Neural progenitor cell (in vitro differentiated cells): ENCODE measurements at regions not wholly inside any gene's neighbourhood (a gene's known extent, or its start where the extent isn't known, plus 50 kb on each side); places are given as distances from the start of the nearest gene placed in this dataset.
"Not testable (repeated sequence)": the region's sequence is repeated elsewhere in the genome, so short reads cannot be mapped to it uniquely, and the experiment has no call there.

Experiments used
- DNase-seq: peaks from one replicate; pipeline ENCODE4 v3.0.0-alpha.2; 2016; ENCODE audit warnings: low spot score
- H2AFZ ChIP-seq: fragments of 200-600 bp; sonication (generic); replicated peaks from 2 replicates; pipeline ENCODE4 v1.6.1; 2016; ENCODE audit warnings: antibody characterized with exemption
- H3F3A ChIP-seq: fragments of 200-600 bp; sonication (generic); 2 replicates; pipeline ENCODE4 v1.6.1; 2016; ENCODE audit warnings: antibody characterized with exemption, low read depth
- H3K27ac ChIP-seq: fragments of 200-600 bp; sonication (generic); 2 replicates; pipeline ENCODE4 v1.5.1; 2016; ENCODE audit warnings: mild to moderate bottlenecking
- H3K27me3 ChIP-seq: fragments of 200-600 bp; sonication (generic); 2 replicates; pipeline ENCODE4 v1.6.1; 2016; ENCODE audit warnings: mild to moderate bottlenecking, moderate library complexity
- H3K36me3 ChIP-seq: fragments of 200-600 bp; sonication (generic); 2 replicates; pipeline ENCODE4 v1.5.1; 2016
- H3K4me1 ChIP-seq: fragments of 200-600 bp; sonication (generic); 2 replicates; pipeline ENCODE4 v1.6.1; 2016; ENCODE audit warnings: mixed run types
- H3K4me2 ChIP-seq: fragments of 200-600 bp; sonication (generic); 2 replicates; pipeline ENCODE4 v1.6.1; 2016
- H3K4me3 ChIP-seq: fragments of 200-600 bp; sonication (generic); 2 replicates; pipeline ENCODE4 v1.5.1; 2016
- H3K79me2 ChIP-seq: fragments of 200-600 bp; sonication (generic); 2 replicates; pipeline ENCODE4 v1.6.1; 2016; ENCODE audit warnings: low read depth
- H3K9ac ChIP-seq: fragments of 200-600 bp; sonication (generic); 2 replicates; pipeline ENCODE4 v1.6.1; 2016
- H3K9me3 ChIP-seq: fragments of 200-600 bp; sonication (generic); 2 replicates; pipeline ENCODE4 v1.5.1; 2016; ENCODE audit warnings: low read depth
- H4K20me1 ChIP-seq: fragments of 200-600 bp; sonication (generic); 2 replicates; pipeline ENCODE4 v1.6.1; 2016; ENCODE audit warnings: low read depth
- H3K27ac Mint-ChIP-seq: 3 replicates; pipeline ENCODE4 v1.8.0; 2021; ENCODE audit warnings: mixed read lengths
- H3K27me3 Mint-ChIP-seq: 2 replicates; pipeline ENCODE4 v1.8.0; 2022; ENCODE audit warnings: low read depth, mild to moderate bottlenecking, inconsistent platforms, moderate library complexity, mixed read lengths; ENCODE audit not compliant: insufficient read depth
- H3K36me3 Mint-ChIP-seq: 3 replicates; pipeline ENCODE4 v1.8.0; 2021; ENCODE audit warnings: mixed read lengths
- H3K4me1 Mint-ChIP-seq: 3 replicates; pipeline ENCODE4 v1.8.0; 2021; ENCODE audit warnings: mixed read lengths
- H3K4me3 Mint-ChIP-seq: 3 replicates; pipeline ENCODE4 v1.8.0; 2021; ENCODE audit warnings: mild to moderate bottlenecking, moderate library complexity, mixed read lengths
- H3K9me3 Mint-ChIP-seq: 3 replicates; pipeline ENCODE4 v1.8.0; 2020; ENCODE audit warnings: mixed read lengths
- CTCF ChIP-seq: fragments of 200-600 bp; sonication (generic); IDR thresholded peaks from 2 replicates; pipeline ENCODE4 v1.5.1; 2017; ENCODE audit warnings: antibody characterized with exemption, mild to moderate bottlenecking
- EZH2 ChIP-seq: fragments of 200-600 bp; sonication (generic); IDR thresholded peaks from 2 replicates; pipeline ENCODE4 v1.6.1; 2017; ENCODE audit warnings: antibody characterized with exemption, mild to moderate bottlenecking, moderate library complexity
- EZH2phosphoT487 ChIP-seq: fragments of 200-600 bp; sonication (generic); IDR thresholded peaks from 2 replicates; pipeline ENCODE4 v1.6.1; 2017; ENCODE audit warnings: antibody characterized with exemption

DNA sequence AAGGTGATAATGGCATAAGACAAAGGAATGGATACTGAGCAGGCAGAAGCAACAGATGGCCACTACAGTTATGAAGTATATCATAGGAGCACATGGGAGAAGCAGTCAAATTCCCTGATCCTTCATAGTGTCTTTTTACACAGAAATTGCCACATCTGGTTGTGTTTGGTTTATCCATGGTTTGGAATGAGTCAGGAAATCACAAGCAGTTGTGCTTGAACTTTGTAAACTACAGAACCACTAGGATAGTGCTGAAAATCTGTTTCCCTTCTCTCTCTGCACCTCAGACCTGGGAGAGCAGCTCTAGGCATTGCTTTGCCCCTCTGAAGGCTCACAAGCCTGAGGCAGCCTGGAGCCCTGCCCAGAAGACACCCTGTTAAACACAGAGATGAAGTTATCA is 134.0 kb downstream of the DMRT2 start:
- no peaks in the 10 kb centered on the region for H3K36me3 ChIP-seq
- no peak overlapping the region for H3K9ac ChIP-seq
- no peaks in the 10 kb centered on the region for H3K27me3 ChIP-seq
- peaks cover 6% of the 10 kb centered on the region for H3K27me3 Mint-ChIP-seq
- no peak for TF ChIP-seq EZH2phosphoT487
- TF ChIP-seq EZH2, result no peak
- no peak for TF ChIP-seq CTCF
- no peaks in the 10 kb centered on the region for H3K4me1 ChIP-seq
- H2AFZ ChIP-seq, result no peak overlapping the region
- H3K36me3 Mint-ChIP-seq, result no peaks in the 10 kb centered on the region
- no peaks in the 10 kb centered on the region for H3F3A ChIP-seq
- H3K4me3 Mint-ChIP-seq, result no peak overlapping the region
- H3K9me3 Mint-ChIP-seq, result peaks cover 15% of the 10 kb centered on the region
- H3K4me3 ChIP-seq, result no peak overlapping the region
- no peaks in the 10 kb centered on the region for H3K79me2 ChIP-seq
- H3K27ac Mint-ChIP-seq, result no peak overlapping the region
- no peaks in the 10 kb centered on the region for H4K20me1 ChIP-seq
- no peak for DNase-seq
- no peaks in the 10 kb centered on the region for H3K4me1 Mint-ChIP-seq
- H3K27ac ChIP-seq, result no peak overlapping the region
- H3K4me2 ChIP-seq, result no peak overlapping the region
- peaks cover 10% of the 10 kb centered on the region for H3K9me3 ChIP-seq

- not testable (repeated sequence) for H3K9ac ChIP-seq, H3K4me1 ChIP-seq, H3K27ac Mint-ChIP-seq, H3K4me1 Mint-ChIP-seq, H4K20me1 ChIP-seq, H3K79me2 ChIP-seq, DNase-seq, H3K27me3 Mint-ChIP-seq, H3K4me3 Mint-ChIP-seq, H3K27me3 ChIP-seq, H3K4me2 ChIP-seq, H3F3A ChIP-seq, H3K36me3 Mint-ChIP-seq, H3K27ac ChIP-seq, H3K36me3 ChIP-seq, H3K4me3 ChIP-seq, H2AFZ ChIP-seq
- peaks cover 21% of the 10 kb centered on the region for H3K9me3 Mint-ChIP-seq
- H3K9me3 ChIP-seq, result peaks cover 10% of the 10 kb centered on the region
Measured at GRCh38 chr9:1187137-1187536, 137.0 kb downstream of the DMRT2 start.

- DNase-seq, H3K27me3 ChIP-seq, H3K4me3 Mint-ChIP-seq: not testable (repeated sequence)
Measured at GRCh38 chr9:1195636-1196035, 145.5 kb downstream of the DMRT2 start.

DNA sequence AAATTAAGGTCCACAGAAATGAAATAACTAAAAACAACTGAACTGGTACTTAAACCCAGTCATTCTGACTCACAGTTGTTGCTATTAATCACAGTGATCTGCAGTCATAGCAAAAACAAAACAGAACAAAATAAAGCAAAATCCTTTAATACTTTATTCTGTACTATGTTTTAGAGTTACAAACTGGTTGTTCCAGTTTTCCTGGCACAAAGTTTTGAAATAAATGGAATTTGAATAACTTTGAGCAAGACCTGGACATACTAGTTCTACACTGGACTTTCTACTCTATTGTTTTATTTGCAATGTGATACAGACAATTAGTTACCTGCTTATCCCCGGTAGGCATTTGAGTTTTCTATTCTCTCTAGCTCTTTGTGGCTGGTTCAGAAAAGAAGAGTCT is 147.9 kb downstream of the DMRT2 start:
- Mint-ChIP-seq H3K27ac (no peak overlapping the region), H3K36me3 (no peaks in the 10 kb centered on the region), H3K27me3 (no peaks in the 10 kb centered on the region), H3K9me3 (peaks cover 4% of the 10 kb centered on the region), H3K4me1 (no peaks in the 10 kb centered on the region), H3K4me3 (no peak overlapping the region)
- Histone ChIP-seq H2AFZ (no peak overlapping the region), H4K20me1 (no peaks in the 10 kb centered on the region), H3K36me3 (no peaks in the 10 kb centered on the region), H3K27me3 (no peaks in the 10 kb centered on the region), H3K79me2 (no peaks in the 10 kb centered on the region), H3K9ac (no peak overlapping the region), H3K4me1 (no peaks in the 10 kb centered on the region), H3K4me3 (no peak overlapping the region), H3K4me2 (no peak overlapping the region), H3F3A (no peaks in the 10 kb centered on the region), H3K27ac (no peak overlapping the region), H3K9me3 (peaks cover 6% of the 10 kb centered on the region)
- no peak for DNase-seq
- TF ChIP-seq EZH2 (no peak), CTCF (no peak), EZH2phosphoT487 (no peak)

More at GRCh38 chr9:1195636-1196035, 145.5 kb downstream of the DMRT2 start:
- H3K36me3 ChIP-seq, H3K4me1 ChIP-seq, H3K4me2 ChIP-seq, H3F3A ChIP-seq, H3K27ac Mint-ChIP-seq, H3K27ac ChIP-seq, H2AFZ ChIP-seq, H3K9me3 Mint-ChIP-seq, H4K20me1 ChIP-seq, H3K4me3 ChIP-seq, H3K9me3 ChIP-seq, H3K79me2 ChIP-seq, H3K36me3 Mint-ChIP-seq, H3K4me1 Mint-ChIP-seq, H3K9ac ChIP-seq, H3K27me3 Mint-ChIP-seq: not testable (repeated sequence)
